ENCODE measurements at regions not wholly inside any gene's neighbourhood (a gene's known extent, or its start where the extent isn't known, plus 50 kb on each side); places are given as distances from the start of the nearest gene placed in this dataset.

GRCh38 chr5:67395790-67396418 is 199.3 kb upstream of the CD180 start:
- TF ChIP-seq CTCF (IDR thresholded peaks at IDR 0.05) (no peak), EZH2phosphoT487 (IDR thresholded peaks at IDR 0.05) (no peak), EZH2 (IDR thresholded peaks at IDR 0.05) (no peak)

Measured in neural progenitor cell (in vitro differentiated cells).